Calu3 (cell line): ENCODE measurements at regions not wholly inside any gene's neighbourhood (a gene's known extent, or its start where the extent isn't known, plus 50 kb on each side); places are given as distances from the start of the nearest gene placed in this dataset.

Experiments used
- BruUV-seq: library from RNA; stranded (reverse); fragments of 400-500 nt; replicated peaks from 2 replicates; lab custom pipeline; 2021; lab: Mats Ljungman, UMichigan
- CTCF ChIA-PET: fragments of 300-600 bp; sonication (Branson Sonifier 250); formaldehyde crosslinking; loops from one replicate; lab custom pipeline; 2022; ENCODE audit warnings: antibody characterized with exemption; lab: Charles Lee
- DNase-seq: peaks from one replicate; pipeline ENCODE4 v3.0.0; 2022
- H3K27ac Mint-ChIP-seq: one replicate; pipeline ENCODE4 v1.8.0; 2022; ENCODE audit warnings: mixed read lengths; ENCODE audit not compliant: unreplicated experiment
- H3K27me3 Mint-ChIP-seq: one replicate; pipeline ENCODE4 v1.8.0; 2022; ENCODE audit warnings: mixed read lengths; ENCODE audit not compliant: unreplicated experiment
- H3K36me3 Mint-ChIP-seq: one replicate; pipeline ENCODE4 v1.8.0; 2022; ENCODE audit warnings: mild to moderate bottlenecking, moderate library complexity, mixed read lengths; ENCODE audit not compliant: insufficient read depth, unreplicated experiment
- H3K4me1 Mint-ChIP-seq: one replicate; pipeline ENCODE4 v1.8.0; 2022; ENCODE audit warnings: mild to moderate bottlenecking, low read depth, mixed read lengths; ENCODE audit not compliant: unreplicated experiment
- H3K4me3 Mint-ChIP-seq: one replicate; pipeline ENCODE4 v1.8.0; 2022; ENCODE audit warnings: mild to moderate bottlenecking, low read depth, moderate library complexity, mixed read lengths; ENCODE audit not compliant: unreplicated experiment
- H3K9me3 Mint-ChIP-seq: one replicate; pipeline ENCODE4 v1.8.0; 2022; ENCODE audit warnings: low read depth, mixed read lengths; ENCODE audit not compliant: unreplicated experiment
- CTCF ChIP-seq: fragments of 200-600 bp; IDR thresholded peaks from one replicate; pipeline ENCODE4 v1.8.0; 2022; ENCODE audit warnings: antibody characterized with exemption; ENCODE audit not compliant: unreplicated experiment
- intact Hi-C: fragments of 100-400 bp; cut with micrococcal nuclease; formaldehyde crosslinking; loops from one replicate; pipeline ENCODE4 v1.10.0; 2022; ENCODE audit not compliant: unreplicated experiment

GRCh38 chr10:28939281-28940157, 262.2 kb downstream of the BAMBI start:
- peak overlapping the region; percentile 66 for H3K4me3 Mint-ChIP-seq
- TF ChIP-seq CTCF, result peak; percentile 52
- CTCF ChIA-PET, result interaction anchor here (0.7 to 2.8 kb wide), 11 partner anchors 9 to 262 kb away, joined by 3 to 16 read pairs (median 4); partner anchors contain the start of gene BAMBI
- DNase-seq, result peak; percentile 89
- no peaks in the 10 kb centered on the region for H3K9me3 Mint-ChIP-seq
- peaks cover 20% of the 10 kb centered on the region for H3K36me3 Mint-ChIP-seq
- peaks cover 55% of the 10 kb centered on the region for H3K4me1 Mint-ChIP-seq
- intact Hi-C loops, result loop anchor here (1.0 to 5.0 kb wide), 4 partner anchors 38 to 262 kb away; partner anchors contain the start of gene BAMBI
- H3K27ac Mint-ChIP-seq, result peak overlapping the region; percentile 90
- H3K27me3 Mint-ChIP-seq, result no peaks in the 10 kb centered on the region
- TSS peak; percentile 54 for BruUV-seq

GRCh38 chr10:28940158-28940888, 263.0 kb downstream of the BAMBI start:
- peaks cover 63% of the 10 kb centered on the region for H3K4me1 Mint-ChIP-seq
- intact Hi-C loops, result loop anchor here (1.0 to 5.0 kb wide), 3 partner anchors 37 to 263 kb away; partner anchors contain the start of gene BAMBI
- BruUV-seq, result no TSS peak
- CTCF ChIA-PET, result interaction anchor here (1.3 to 2.8 kb wide), 7 partner anchors 8 to 263 kb away, joined by 3 to 16 read pairs (median 4); partner anchors contain the start of gene BAMBI
- DNase-seq, result no peak
- peaks cover 20% of the 10 kb centered on the region for H3K36me3 Mint-ChIP-seq
- no peaks in the 10 kb centered on the region for H3K9me3 Mint-ChIP-seq
- H3K4me3 Mint-ChIP-seq, result peak overlapping the region; percentile 66
- no peak for TF ChIP-seq CTCF
- H3K27me3 Mint-ChIP-seq, result no peaks in the 10 kb centered on the region
- peak overlapping the region; percentile 90 for H3K27ac Mint-ChIP-seq

DNA sequence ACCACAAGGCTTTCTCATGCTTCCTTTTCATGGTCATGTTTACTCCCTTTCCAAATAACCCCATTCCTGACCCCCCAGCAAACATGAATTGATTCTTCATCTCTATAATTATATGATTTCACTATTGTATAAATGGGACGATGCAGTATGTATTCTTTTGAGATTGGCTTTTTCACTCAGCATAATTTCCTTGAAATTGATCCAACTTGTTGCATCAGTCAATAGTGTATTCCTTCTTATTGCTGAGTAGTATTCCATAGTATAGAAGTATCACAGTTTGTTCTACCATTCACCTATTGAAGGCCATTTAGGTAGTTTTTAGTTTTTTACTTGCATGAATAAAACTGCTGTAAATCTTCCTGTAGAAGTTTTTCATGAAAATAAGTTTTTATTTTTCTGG, 264.7 kb downstream of the BAMBI start:
- no peak overlapping the region for H3K4me3 Mint-ChIP-seq
- peaks cover 20% of the 10 kb centered on the region for H3K36me3 Mint-ChIP-seq
- CTCF ChIA-PET, result interaction anchor here (0.6 kb wide), 1 partner anchor 122 kb away, joined by 3 read pairs; no protein-coding TSS in a partner anchor
- no TSS peak for BruUV-seq
- H3K4me1 Mint-ChIP-seq, result peaks cover 75% of the 10 kb centered on the region
- H3K27me3 Mint-ChIP-seq, result no peaks in the 10 kb centered on the region
- TF ChIP-seq CTCF, result no peak
- no peak for DNase-seq
- H3K27ac Mint-ChIP-seq, result peak overlapping the region; percentile 17
- intact Hi-C loops, result loop anchor here (5.0 kb wide), 2 partner anchors 35 to 265 kb away; partner anchors contain the start of gene BAMBI
- H3K9me3 Mint-ChIP-seq, result no peaks in the 10 kb centered on the region

GRCh38 chr10:28945959-28946358, 268.6 kb downstream of the BAMBI start:
- CTCF ChIA-PET, result no interaction called here
- Mint-ChIP-seq H3K4me3 (no peak overlapping the region), H3K27ac (peak overlapping the region; percentile 44), H3K9me3 (no peaks in the 10 kb centered on the region), H3K36me3 (peaks cover 15% of the 10 kb centered on the region), H3K27me3 (no peaks in the 10 kb centered on the region), H3K4me1 (peaks cover 60% of the 10 kb centered on the region)
- no TSS peak for BruUV-seq
- no peak for DNase-seq
- no peak for TF ChIP-seq CTCF
- intact Hi-C loops, result no loop called here
